GM19397 (cell line): ENCODE measurements at regions not wholly inside any gene's neighbourhood (a gene's known extent, or its start where the extent isn't known, plus 50 kb on each side); places are given as distances from the start of the nearest gene placed in this dataset.
"Not testable (repeated sequence)": the region's sequence is repeated elsewhere in the genome, so short reads cannot be mapped to it uniquely, and the experiment has no call there.

Experiments used
- ATAC-seq: cut with Tn5 transposase; IDR thresholded peaks from one replicate; pipeline ENCODE4 v1.9.1; 2021; ENCODE audit warnings: mild to moderate bottlenecking, moderate library complexity; ENCODE audit not compliant: unreplicated experiment

DNA sequence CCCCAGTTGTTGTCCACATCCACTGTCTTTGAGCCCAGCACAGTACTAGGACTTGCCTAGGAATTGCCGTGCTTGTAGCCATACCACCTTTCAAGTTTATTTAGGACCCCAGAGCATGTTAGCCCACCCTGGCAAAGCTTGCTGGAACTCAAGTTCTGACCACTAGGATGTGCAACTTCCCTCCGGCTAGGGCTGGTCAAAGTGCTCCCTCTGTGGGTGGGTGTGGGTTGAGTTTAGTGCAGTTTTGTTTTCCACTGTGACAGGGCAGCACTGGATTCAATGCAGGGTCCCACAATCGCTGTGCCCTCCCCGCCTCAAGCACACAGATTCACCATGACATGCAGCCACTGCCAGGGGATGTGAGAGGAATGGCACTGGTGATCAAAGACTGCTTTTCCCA lies 96.0 kb downstream of the RASGEF1B start:
- no peak for ATAC-seq

- ATAC-seq, result no peak
Observed at GRCh38 chr4:81369886-81370285, 101.8 kb downstream of the RASGEF1B start.

GRCh38 chr4:81366779-81367178 lies 104.9 kb downstream of the RASGEF1B start:
- ATAC-seq, result no peak

GRCh38 chr4:81360737-81361136 lies 111.0 kb downstream of the RASGEF1B start:
- no peak for ATAC-seq

- no peak for ATAC-seq
Observed at GRCh38 chr4:81359207-81359606, 112.5 kb downstream of the RASGEF1B start.

DNA sequence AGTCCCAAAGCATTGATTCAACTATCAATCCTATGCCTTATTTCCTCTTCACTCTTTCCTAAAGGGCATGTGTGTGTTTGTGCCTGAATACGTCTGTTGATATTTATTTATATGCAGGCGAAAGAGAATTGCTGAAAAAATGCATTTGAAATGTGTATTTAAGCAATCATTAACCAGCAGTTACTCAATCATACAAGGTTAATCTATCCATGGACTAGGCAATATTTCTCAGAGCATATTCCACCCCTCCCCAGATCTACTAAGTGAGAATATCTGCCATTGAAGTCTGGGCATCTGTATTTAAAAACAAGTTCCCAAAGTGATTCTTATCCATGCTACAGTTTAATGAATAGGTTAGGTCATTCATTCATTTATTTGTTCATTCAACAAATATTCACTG lies 113.6 kb downstream of the RASGEF1B start:
- ATAC-seq, result no peak

- no peak for ATAC-seq
Observed at GRCh38 chr4:81356621-81357020, 115.1 kb downstream of the RASGEF1B start.

- no peak for ATAC-seq
Observed at GRCh38 chr4:81355136-81355535, 116.6 kb downstream of the RASGEF1B start.

DNA sequence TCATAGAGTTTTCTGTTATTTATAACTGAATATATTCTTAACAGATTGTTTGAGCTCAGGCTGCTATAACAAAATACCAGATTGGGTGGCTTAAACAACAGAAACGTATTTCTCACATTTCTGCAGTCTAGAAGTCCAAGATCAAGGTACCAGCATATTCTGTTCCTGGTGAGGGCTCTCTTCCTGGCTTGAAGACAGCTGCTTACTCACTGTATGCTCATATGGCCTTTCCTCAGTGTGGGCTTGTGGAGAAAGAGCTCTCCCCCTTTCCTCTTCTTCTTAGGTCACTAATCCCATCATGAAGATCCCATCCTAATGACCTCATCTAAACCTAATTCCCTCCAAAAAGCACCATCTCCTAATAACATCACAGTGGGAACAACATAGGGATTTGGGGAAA lies 117.8 kb downstream of the RASGEF1B start:
- ATAC-seq, result no peak

- no peak for ATAC-seq
Observed at GRCh38 chr4:81352446-81352835, 119.3 kb downstream of the RASGEF1B start.

- ATAC-seq, result peak; percentile 91
Observed at GRCh38 chr4:81351654-81352445, 119.9 kb downstream of the RASGEF1B start.

- no peak for ATAC-seq
Observed at GRCh38 chr4:81350040-81350439, 121.7 kb downstream of the RASGEF1B start.

- ATAC-seq, result no peak
Observed at GRCh38 chr4:81348778-81349094, 123.0 kb downstream of the RASGEF1B start.

GRCh38 chr4:81348086-81348777 lies 123.5 kb downstream of the RASGEF1B start:
- no peak for ATAC-seq

- ATAC-seq, result no peak
Observed at GRCh38 chr4:81346719-81347118, 125.0 kb downstream of the RASGEF1B start.

- ATAC-seq, result no peak
Observed at GRCh38 chr4:81343536-81343935, 128.2 kb downstream of the RASGEF1B start.

DNA sequence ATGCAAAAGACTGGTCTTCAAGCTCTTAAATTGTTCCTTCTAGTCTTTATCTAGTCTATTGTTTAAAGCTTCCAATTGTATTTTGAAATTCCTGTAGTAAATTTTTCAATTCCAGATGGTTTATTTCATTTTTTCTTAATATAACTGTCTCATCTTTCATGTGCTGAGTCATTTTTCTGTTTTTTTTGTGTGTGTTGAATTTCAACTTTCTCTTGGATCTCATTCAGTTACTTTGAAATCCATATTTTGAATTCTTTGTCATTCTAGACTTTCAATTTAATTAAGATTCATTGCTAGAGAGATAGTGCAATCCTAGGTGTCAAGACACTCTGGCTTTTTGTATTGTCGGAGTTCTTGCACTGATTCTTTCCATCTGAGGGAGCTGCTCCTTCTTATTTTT lies 128.0 kb upstream of the PRKG2 start:
- ATAC-seq, result no peak

- ATAC-seq, result no peak
Observed at GRCh38 chr4:81337211-81337610, 122.2 kb upstream of the PRKG2 start.

- no peak for ATAC-seq
Observed at GRCh38 chr4:81335122-81335912, 120.3 kb upstream of the PRKG2 start.

DNA sequence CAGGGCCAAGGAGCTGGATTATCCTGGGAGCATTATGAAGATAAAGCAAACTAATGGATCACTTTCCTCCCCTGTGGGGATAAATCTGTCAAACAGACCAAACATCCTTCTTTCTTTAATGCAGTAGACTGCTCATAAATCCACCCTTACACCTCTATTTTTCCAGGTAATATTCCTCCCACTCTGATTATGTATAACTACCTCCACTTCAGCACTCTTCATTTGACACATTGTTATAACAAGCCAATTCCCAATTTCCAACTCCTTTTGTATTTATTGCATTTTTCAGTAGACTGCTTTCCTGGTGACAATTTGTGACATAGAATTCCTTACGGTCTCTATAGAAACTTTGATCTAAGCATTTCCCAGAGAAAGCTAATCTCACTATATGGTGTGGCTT lies 115.0 kb upstream of the PRKG2 start:
- no peak for ATAC-seq

- ATAC-seq, result no peak
Observed at GRCh38 chr4:81326581-81326980, 111.6 kb upstream of the PRKG2 start.

DNA sequence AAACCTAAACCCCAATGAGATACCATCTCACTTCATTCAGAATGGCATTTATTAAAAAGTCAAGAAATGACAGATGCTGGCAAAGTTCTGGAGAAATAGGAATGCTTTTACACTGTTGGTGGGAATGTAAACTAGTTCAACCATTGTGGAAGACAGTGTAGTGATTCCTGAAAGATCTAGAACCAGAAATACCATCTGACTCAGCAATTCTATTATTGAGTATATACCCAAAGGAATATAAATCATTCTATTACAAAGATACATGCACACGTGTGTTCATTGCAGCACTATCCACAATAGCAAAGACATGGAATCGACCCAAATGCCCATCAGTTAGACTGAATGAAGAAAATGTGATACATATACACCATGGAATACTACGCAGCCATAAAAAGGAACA lies 109.6 kb upstream of the PRKG2 start:
- ATAC-seq, result not testable (repeated sequence)
